GM12878 (cell line): ENCODE measurements at regions not wholly inside any gene's neighbourhood (a gene's known extent, or its start where the extent isn't known, plus 50 kb on each side); places are given as distances from the start of the nearest gene placed in this dataset.

ENCODE experiments used
- CEBPB ChIP-seq, 2 experiments: fragments of 150-350 bp in 1 of 2; IDR thresholded peaks; 2 replicates each; pipeline ENCODE4 v1.6.1; 2012 to 2014; ENCODE audit warnings: low read depth in 2 of 2, low read length in 2 of 2, borderline replicate concordance in 1 of 2, inconsistent platforms in 1 of 2
- CREM ChIP-seq: IDR thresholded peaks from 2 replicates; pipeline ENCODE4 v1.6.1; 2014; ENCODE audit warnings: antibody characterized with exemption, low read depth
- EP300 ChIP-seq, 2 experiments: fragments of 150-350 bp in 1 of 2; IDR thresholded peaks; 2 replicates each; pipeline ENCODE4 v1.6.1; 2011 to 2012; ENCODE audit warnings: low read depth in 2 of 2, low read length in 2 of 2, borderline replicate concordance in 1 of 2, improper control_type of control experiment in 1 of 2, inconsistent platforms in 1 of 2; ENCODE audit not compliant: control insufficient read depth in 1 of 2
- HCFC1 ChIP-seq: fragments of 150-350 bp; IDR thresholded peaks from 2 replicates; pipeline ENCODE4 v1.6.1; 2014; ENCODE audit warnings: low read length
- MXI1 ChIP-seq: fragments of 150-350 bp; IDR thresholded peaks from 2 replicates; pipeline ENCODE4 v1.6.1; 2011; ENCODE audit warnings: low read depth, mild to moderate bottlenecking, inconsistent platforms, low read length, improper control_type of control experiment
- NR2C1 ChIP-seq: fragments of 450-650 bp; IDR thresholded peaks from 2 replicates; pipeline ENCODE4 v1.6.1; 2017; ENCODE audit warnings: antibody characterized with exemption, mild to moderate bottlenecking, moderate library complexity
- POLR2A ChIP-seq: IDR thresholded peaks from 2 replicates; pipeline ENCODE4 v1.6.1; 2011; ENCODE audit warnings: low read depth, mild to moderate bottlenecking, low read length
- RAD21 ChIP-seq: IDR thresholded peaks from 2 replicates; pipeline ENCODE4 v1.6.1; 2011; ENCODE audit warnings: mild to moderate bottlenecking, low read depth, low read length, moderate library complexity; ENCODE audit not compliant: insufficient read depth
- ZBTB11 ChIP-seq: fragments of 450-650 bp; formaldehyde crosslinking; IDR thresholded peaks from 2 replicates; pipeline ENCODE4 v1.5.0; 2022; ENCODE audit warnings: mild to moderate bottlenecking, missing genetic modification characterization
- ZNF274 ChIP-seq: IDR thresholded peaks from one replicate; pipeline ENCODE4 v1.8.0; 2011; ENCODE audit not compliant: insufficient read length, insufficient read depth
- TF ChIP-seq, protein P1 (sequence below), 3 experiments: IDR thresholded peaks in 2 of 3; conservative IDR thresholded peaks in 1 of 3; 2 replicates each; pipeline ENCODE4 v1.5.1; 2011; ENCODE audit warnings: low read depth in 3 of 3, low read length in 3 of 3, mild to moderate bottlenecking in 3 of 3, control low read depth in 2 of 3, moderate library complexity in 2 of 3, inconsistent platforms in 1 of 3, mixed read lengths in 1 of 3; ENCODE audit not compliant: control insufficient read depth in 2 of 3, insufficient read depth in 1 of 3; ENCODE audit errors: extremely low read depth in 1 of 3
- TF ChIP-seq, protein P2 (sequence below): IDR thresholded peaks from 2 replicates; pipeline ENCODE4 v1.6.1; 2012; ENCODE audit warnings: low read depth, low read length, improper control_type of control experiment

- TF ChIP-seq HCFC1 (no peak), RAD21 (no peak), EP300 (IDR thresholded peaks at IDR 0.05; ENCODE audit: borderline replicate concordance in 1 of 2, control insufficient read depth in 1 of 2, low read depth in 2 of 2, low read length in 2 of 2) (no peak), CEBPB (IDR thresholded peaks at IDR 0.05; ENCODE audit: borderline replicate concordance in 1 of 2, low read depth in 2 of 2, low read length in 2 of 2) (no peak), ZBTB11 (CRISPR knock-in tag) (no peak), ZNF274 (no peak), NR2C1 (no peak), POLR2A (no peak), MXI1 (no peak), CREM (no peak)
- TF ChIP-seq, protein P1, sequence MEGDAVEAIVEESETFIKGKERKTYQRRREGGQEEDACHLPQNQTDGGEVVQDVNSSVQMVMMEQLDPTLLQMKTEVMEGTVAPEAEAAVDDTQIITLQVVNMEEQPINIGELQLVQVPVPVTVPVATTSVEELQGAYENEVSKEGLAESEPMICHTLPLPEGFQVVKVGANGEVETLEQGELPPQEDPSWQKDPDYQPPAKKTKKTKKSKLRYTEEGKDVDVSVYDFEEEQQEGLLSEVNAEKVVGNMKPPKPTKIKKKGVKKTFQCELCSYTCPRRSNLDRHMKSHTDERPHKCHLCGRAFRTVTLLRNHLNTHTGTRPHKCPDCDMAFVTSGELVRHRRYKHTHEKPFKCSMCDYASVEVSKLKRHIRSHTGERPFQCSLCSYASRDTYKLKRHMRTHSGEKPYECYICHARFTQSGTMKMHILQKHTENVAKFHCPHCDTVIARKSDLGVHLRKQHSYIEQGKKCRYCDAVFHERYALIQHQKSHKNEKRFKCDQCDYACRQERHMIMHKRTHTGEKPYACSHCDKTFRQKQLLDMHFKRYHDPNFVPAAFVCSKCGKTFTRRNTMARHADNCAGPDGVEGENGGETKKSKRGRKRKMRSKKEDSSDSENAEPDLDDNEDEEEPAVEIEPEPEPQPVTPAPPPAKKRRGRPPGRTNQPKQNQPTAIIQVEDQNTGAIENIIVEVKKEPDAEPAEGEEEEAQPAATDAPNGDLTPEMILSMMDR (IDR thresholded peaks at IDR 0.05 in 2 of 3, conservative IDR thresholded peaks at IDR 0.05 in 1 of 3; ENCODE audit: control insufficient read depth in 2 of 3, extremely low read depth in 1 of 3, insufficient read depth in 1 of 3, low read depth in 3 of 3, low read length in 3 of 3), result no peak
- TF ChIP-seq, protein P2, sequence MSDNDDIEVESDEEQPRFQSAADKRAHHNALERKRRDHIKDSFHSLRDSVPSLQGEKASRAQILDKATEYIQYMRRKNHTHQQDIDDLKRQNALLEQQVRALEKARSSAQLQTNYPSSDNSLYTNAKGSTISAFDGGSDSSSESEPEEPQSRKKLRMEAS, result no peak
Measured at GRCh38 chr10:63921908-63922467, 400.8 kb downstream of the REEP3 start.
